T-cell (primary cell): ENCODE measurements at regions not wholly inside any gene's neighbourhood (a gene's known extent, or its start where the extent isn't known, plus 50 kb on each side); places are given as distances from the start of the nearest gene placed in this dataset.
A peak's percentile ranks its signal among the peaks of the same experiment; 100 is the strongest.

Source experiments
- ATAC-seq, 4 experiments: fragments of 200-7000 bp in 3 of 4; fragments of 150-1000 bp in 1 of 4; cut with Tn5 transposase; replicated peaks in 1 of 4; 1 replicate in 3 of 4; 2 replicates in 1 of 4; pipeline ENCODE4 v1.10.0; 2021; ENCODE audit warnings: moderate library complexity in 3 of 4, mild to moderate bottlenecking in 2 of 4, moderate number of reproducible peaks in 1 of 4
- CTCF ChIA-PET, 2 donors: fragments of 300-600 bp; sonication (Branson Sonifier 250); formaldehyde crosslinking; loops; one replicate each; lab custom pipeline; 2022; ENCODE audit warnings: antibody characterized with exemption in 2 of 2; lab: Charles Lee
- POLR2A ChIA-PET, 2 donors: fragments of 300-600 bp; sonication (Branson Sonifier 250); formaldehyde crosslinking; loops; one replicate each; lab custom pipeline; 2022; ENCODE audit warnings: antibody characterized with exemption in 2 of 2; lab: Charles Lee
- DNase-seq, 35 experiments: peaks; one replicate each; pipeline versions ENCODE4 v3.0.0 to v3.0.0-alpha.2; 2013 to 2023
- H3K27ac ChIP-seq: one replicate; pipeline ENCODE4 v1.5.1; 2013; ENCODE audit warnings: low read length
- H3K27me3 ChIP-seq, 2 experiments: replicated peaks in 1 of 2; 1 replicate in 1 of 2; 2 replicates in 1 of 2; pipeline versions ENCODE4 v1.6.1 to v1.7.0; 2013; ENCODE audit warnings: low read length in 1 of 2, mixed read lengths in 1 of 2; ENCODE audit not compliant: control insufficient read depth in 2 of 2, insufficient read depth in 2 of 2; ENCODE audit errors: extremely low read depth in 1 of 2
- H3K36me3 ChIP-seq, 2 donors: 1 replicate in 1 of 2; 2 replicates in 1 of 2; pipeline versions ENCODE4 v1.6.1 to v1.7.0; 2013; ENCODE audit warnings: low read length in 1 of 2; ENCODE audit not compliant: control insufficient read depth in 2 of 2, insufficient read depth in 1 of 2; ENCODE audit errors: extremely low read depth in 1 of 2
- H3K4me1 ChIP-seq, 2 experiments: 1 replicate in 1 of 2; 2 replicates in 1 of 2; pipeline versions ENCODE4 v1.6.1 to v1.7.0; 2013; ENCODE audit warnings: low read length in 2 of 2, mixed read lengths in 1 of 2; ENCODE audit not compliant: insufficient read depth in 2 of 2, control insufficient read depth in 1 of 2; ENCODE audit errors: extremely low read depth in 1 of 2
- H3K4me3 ChIP-seq, 2 donors: 1 replicate in 1 of 2; 2 replicates in 1 of 2; pipeline versions ENCODE4 v1.5.1 to v1.7.0; 2013; ENCODE audit warnings: mild to moderate bottlenecking in 2 of 2, low read length in 1 of 2, moderate library complexity in 1 of 2; ENCODE audit not compliant: control insufficient read depth in 1 of 2; ENCODE audit errors: extremely low read depth in 1 of 2
- H3K9me3 ChIP-seq: 2 replicates; pipeline ENCODE4 v1.7.0; 2013
- H3K27ac Mint-ChIP-seq, 2 donors: one replicate each; pipeline ENCODE4 v1.8.0; 2020 to 2021; ENCODE audit warnings: mild to moderate bottlenecking in 2 of 2, mixed read lengths in 2 of 2
- H3K27me3 Mint-ChIP-seq, 2 donors: one replicate each; pipeline ENCODE4 v1.8.0; 2021 to 2022; ENCODE audit warnings: mixed read lengths in 2 of 2
- H3K36me3 Mint-ChIP-seq: one replicate; pipeline ENCODE4 v1.8.0; 2021; ENCODE audit warnings: mixed read lengths
- H3K4me1 Mint-ChIP-seq, 3 donors: one replicate each; pipeline ENCODE4 v1.8.0; 2020 to 2022; ENCODE audit warnings: mixed read lengths in 3 of 3, mild to moderate bottlenecking in 1 of 3
- H3K4me3 Mint-ChIP-seq, 3 donors: one replicate each; pipeline ENCODE4 v1.8.0; 2020 to 2022; ENCODE audit warnings: mild to moderate bottlenecking in 3 of 3, mixed read lengths in 3 of 3, moderate library complexity in 3 of 3
- H3K9me3 Mint-ChIP-seq, 3 donors: one replicate each; pipeline ENCODE4 v1.8.0; 2020 to 2022; ENCODE audit warnings: mixed read lengths in 3 of 3
- WGBS: methylation state at CpG from one replicate; pipeline ENCODE4 v1.1.5; 2013; ENCODE audit warnings: missing lambda C conversion rate; ENCODE audit not compliant: insufficient coverage; 5-methylcytosine and 5-hydroxymethylcytosine counted together

GRCh38 chr16:85485379-85485778 lies 127.7 kb upstream of the GSE1 start:
- H3K36me3 ChIP-seq, result no peaks in the 10 kb centered on the region
- no peak overlapping the region for H3K27ac ChIP-seq
- WGBS, result 96% methylated on average over 25 of the region's 28 CpGs
- no peaks in the 10 kb centered on the region for H3K36me3 Mint-ChIP-seq
- H3K9me3 Mint-ChIP-seq, result no peaks in the 10 kb centered on the region
- peaks cover 0 to 10% (median 1%) of the 10 kb centered on the region in 3 donors for H3K4me1 Mint-ChIP-seq
- DNase-seq (no peak), ATAC-seq (no peak)
- peaks cover 0 to 12% of the 10 kb centered on the region in 2 experiments for H3K27me3 ChIP-seq
- no peaks in the 10 kb centered on the region for H3K9me3 ChIP-seq
- H3K27ac Mint-ChIP-seq, result no peak overlapping the region
- ChIA-PET CTCF (interaction anchor here in 1 of 2 donors (0.6 kb wide), 1 partner anchor 16 kb away, joined by 3 read pairs; no protein-coding TSS in a partner anchor), POLR2A (interaction anchor here in 1 of 2 donors (0.6 kb wide), 1 partner anchor 571 kb away, joined by 6 read pairs; no protein-coding TSS in a partner anchor)
- H3K4me1 ChIP-seq, result no peaks in the 10 kb centered on the region
- H3K4me3 ChIP-seq, result no peak overlapping the region
- no peak overlapping the region for H3K4me3 Mint-ChIP-seq
- peaks cover 0 to 8% of the 10 kb centered on the region in 2 donors for H3K27me3 Mint-ChIP-seq

- peaks cover 0 to 3% of the 10 kb centered on the region in 2 donors for H3K27me3 Mint-ChIP-seq
- CTCF ChIA-PET, result no interaction called here
- Histone ChIP-seq H3K4me3 (no peak overlapping the region), H3K27ac (no peak overlapping the region), H3K36me3 (no peaks in the 10 kb centered on the region), H3K4me1 (peaks cover 0 to 4% of the 10 kb centered on the region in 2 experiments), H3K27me3 (peaks cover 0 to 18% of the 10 kb centered on the region in 2 experiments), H3K9me3 (no peaks in the 10 kb centered on the region)
- no peak overlapping the region for H3K27ac Mint-ChIP-seq
- no peak overlapping the region for H3K4me3 Mint-ChIP-seq
- H3K4me1 Mint-ChIP-seq, result peaks cover 3 to 11% (median 4%) of the 10 kb centered on the region in 3 donors
- POLR2A ChIA-PET, result no interaction called here
- DNase-seq (no peak), ATAC-seq (no peak)
- WGBS, result 89% methylated on average over 28 of the region's 33 CpGs
- H3K36me3 Mint-ChIP-seq, result no peaks in the 10 kb centered on the region
- H3K9me3 Mint-ChIP-seq, result no peaks in the 10 kb centered on the region
Measured at GRCh38 chr16:85486256-85486915, 126.7 kb upstream of the GSE1 start.

DNA sequence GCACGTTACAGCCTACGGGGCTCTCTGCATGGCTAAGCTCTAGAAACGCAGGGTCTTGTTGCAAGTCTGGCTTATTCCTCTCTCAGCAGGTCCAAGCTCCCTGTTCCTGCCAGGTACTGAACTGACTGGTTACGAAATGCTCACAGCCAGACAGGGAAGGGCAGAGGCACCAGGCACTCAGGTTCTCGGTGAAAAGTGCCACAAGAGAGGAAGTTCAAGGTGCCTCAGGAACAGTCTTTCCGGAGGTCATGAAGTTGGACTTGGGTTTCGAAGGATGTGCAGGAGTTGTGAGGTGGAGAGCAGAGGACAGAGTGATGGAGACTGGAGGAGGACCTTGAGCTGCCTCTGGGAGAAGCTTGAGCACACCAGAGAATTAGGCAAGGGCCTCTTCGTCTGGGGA lies 124.7 kb upstream of the GSE1 start:
- WGBS, result 87% methylated on average over 7 of the region's 8 CpGs
- no peak overlapping the region for H3K27ac Mint-ChIP-seq
- peaks cover 0 to 17% of the 10 kb centered on the region in 2 experiments for H3K27me3 ChIP-seq
- ChIA-PET POLR2A (no interaction called here), CTCF (no interaction called here)
- H3K4me3 ChIP-seq, result no peak overlapping the region
- peaks cover 0 to 3% of the 10 kb centered on the region in 2 donors for H3K27me3 Mint-ChIP-seq
- no peak for DNase-seq
- no peaks in the 10 kb centered on the region for H3K9me3 ChIP-seq
- H3K36me3 ChIP-seq, result no peaks in the 10 kb centered on the region
- no peaks in the 10 kb centered on the region for H3K9me3 Mint-ChIP-seq
- ATAC-seq, result no peak
- H3K27ac ChIP-seq, result no peak overlapping the region
- no peaks in the 10 kb centered on the region for H3K36me3 Mint-ChIP-seq
- H3K4me1 Mint-ChIP-seq, result peaks cover 6 to 15% (median 11%) of the 10 kb centered on the region in 3 donors
- H3K4me3 Mint-ChIP-seq, result no peak overlapping the region
- H3K4me1 ChIP-seq, result peaks cover 9 to 16% of the 10 kb centered on the region in 2 experiments

DNA sequence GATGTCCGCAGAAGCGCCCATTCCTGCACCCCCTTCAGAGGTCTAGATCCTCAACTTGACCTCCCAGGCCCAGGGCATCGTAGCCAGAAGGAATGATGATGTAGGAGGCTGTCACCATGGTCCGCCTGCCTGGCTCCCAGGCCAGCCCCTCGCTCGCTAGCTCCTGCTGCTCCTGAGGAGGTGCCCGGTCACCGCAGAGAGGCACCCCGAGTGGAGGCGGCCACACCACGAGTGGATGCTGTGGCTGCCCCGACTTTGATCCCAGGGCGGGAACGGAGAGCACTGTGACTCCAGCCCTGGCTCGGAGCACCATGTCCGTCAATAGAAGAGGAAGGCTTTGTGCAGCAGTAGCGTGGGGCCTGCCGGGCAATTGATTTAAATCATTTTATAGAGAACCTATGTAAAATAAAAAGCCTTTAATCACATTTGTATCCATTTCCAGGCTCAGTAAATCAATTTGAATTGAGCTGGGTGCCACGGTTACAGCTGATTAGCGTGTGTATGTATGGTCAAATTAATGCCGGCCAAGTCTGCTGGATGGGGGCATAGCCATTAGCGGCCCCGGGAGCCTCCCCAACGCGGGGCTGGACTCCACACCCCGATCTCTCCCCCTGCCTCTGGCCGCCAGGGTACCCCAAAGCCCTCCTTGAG lies 122.6 kb upstream of the GSE1 start:
- H3K27ac ChIP-seq, result no peak overlapping the region
- Mint-ChIP-seq H3K27me3 (peaks cover 0 to 3% of the 10 kb centered on the region in 2 donors), H3K9me3 (no peaks in the 10 kb centered on the region), H3K4me1 (peaks cover 6 to 15% (median 11%) of the 10 kb centered on the region in 3 donors), H3K27ac (no peak overlapping the region), H3K36me3 (no peaks in the 10 kb centered on the region), H3K4me3 (no peak overlapping the region)
- peaks cover 0 to 12% of the 10 kb centered on the region in 2 experiments for H3K27me3 ChIP-seq
- H3K4me3 ChIP-seq, result no peak overlapping the region
- H3K9me3 ChIP-seq, result no peaks in the 10 kb centered on the region
- H3K4me1 ChIP-seq, result peaks cover 9 to 16% of the 10 kb centered on the region in 2 experiments
- ChIA-PET POLR2A (no interaction called here), CTCF (no interaction called here)
- WGBS, result 93% methylated on average over 16 of the region's 27 CpGs
- DNase-seq (no peak), ATAC-seq (no peak)
- H3K36me3 ChIP-seq, result no peaks in the 10 kb centered on the region

GRCh38 chr16:85491058-85491771 lies 121.9 kb upstream of the GSE1 start:
- WGBS, result 85% methylated on average over 15 of the region's 17 CpGs
- peak overlapping the region; percentile 48 to 49 for H3K27ac Mint-ChIP-seq

More at GRCh38 chr16:85491058-85491771, 121.9 kb upstream of the GSE1 start:
- H3K9me3 ChIP-seq, result no peaks in the 10 kb centered on the region
- Mint-ChIP-seq H3K27me3 (peaks cover 0 to 3% of the 10 kb centered on the region in 2 donors), H3K4me1 (peaks cover 6 to 15% (median 11%) of the 10 kb centered on the region in 3 donors), H3K9me3 (no peaks in the 10 kb centered on the region), H3K36me3 (no peaks in the 10 kb centered on the region), H3K4me3 (peak overlapping the region in 1 of 3 donors; percentile 29)
- H3K36me3 ChIP-seq, result no peaks in the 10 kb centered on the region
- POLR2A ChIA-PET, result interaction anchor here in 1 of 2 donors (0.6 kb wide), 1 partner anchor 59 kb away, joined by 3 read pairs; no protein-coding TSS in a partner anchor
- no peak overlapping the region for H3K27ac ChIP-seq
- H3K27me3 ChIP-seq, result peaks cover 0 to 16% of the 10 kb centered on the region in 2 experiments
- CTCF ChIA-PET, result interaction anchor here in 1 of 2 donors (0.6 kb wide), 1 partner anchor 31 kb away, joined by 3 read pairs; no protein-coding TSS in a partner anchor
- H3K4me3 ChIP-seq, result no peak overlapping the region
- H3K4me1 ChIP-seq, result peaks cover 9 to 16% of the 10 kb centered on the region in 2 experiments
- DNase-seq (peak in 25 of 35 experiments; percentile 4 to 61 (median 24)), ATAC-seq (peak in 1 of 4 experiments; percentile 42)
